WERI-Rb-1 (cell line): ENCODE measurements at regions not wholly inside any gene's neighbourhood (a gene's known extent, or its start where the extent isn't known, plus 50 kb on each side); places are given as distances from the start of the nearest gene placed in this dataset.

Experiments used
- DNase-seq: peaks from one replicate; pipeline ENCODE4 v3.0.0-alpha.2; 2020
- H3K27ac ChIP-seq: fragments of 250-450 bp; sonication (Bioruptor Pico); 2 replicates; pipeline ENCODE4 v1.5.1; 2020; ENCODE audit warnings: mild to moderate bottlenecking, moderate library complexity
- H3K27me3 ChIP-seq: fragments of 250-450 bp; sonication (Bioruptor Pico); 2 replicates; pipeline ENCODE4 v1.5.1; 2021; ENCODE audit warnings: mild to moderate bottlenecking, low read depth, moderate library complexity; ENCODE audit not compliant: insufficient read depth, severe bottlenecking
- H3K36me3 ChIP-seq: fragments of 250-450 bp; sonication (Bioruptor Pico); 2 replicates; pipeline ENCODE4 v1.5.1; 2020; ENCODE audit warnings: mild to moderate bottlenecking, moderate library complexity
- H3K4me3 ChIP-seq: 2 replicates; pipeline ENCODE4 v1.5.1; 2011; ENCODE audit warnings: low read depth, mild to moderate bottlenecking, control low read depth, low read length
- H3K9me3 ChIP-seq: fragments of 250-450 bp; sonication (Bioruptor Pico); 2 replicates; pipeline ENCODE4 v1.5.1; 2021; ENCODE audit warnings: mild to moderate bottlenecking, moderate library complexity; ENCODE audit not compliant: severe bottlenecking
- CTCF ChIP-seq: IDR thresholded peaks from 2 replicates; pipeline ENCODE4 v1.5.1; 2011; ENCODE audit warnings: low read depth, mild to moderate bottlenecking, control low read depth, inconsistent platforms, low read length

GRCh38 chr6:103677290-103677689 is 1182.4 kb downstream of the HACE1 start:
- Histone ChIP-seq H3K36me3 (no peaks in the 10 kb centered on the region), H3K9me3 (peaks cover 2% of the 10 kb centered on the region), H3K27me3 (no peaks in the 10 kb centered on the region), H3K27ac (no peak overlapping the region), H3K4me3 (no peak overlapping the region)
- TF ChIP-seq CTCF, result no peak
- no peak for DNase-seq

GRCh38 chr6:103675807-103676406 is 1183.8 kb downstream of the HACE1 start:
- H3K36me3 ChIP-seq, result no peaks in the 10 kb centered on the region
- DNase-seq, result no peak
- no peaks in the 10 kb centered on the region for H3K27me3 ChIP-seq
- TF ChIP-seq CTCF, result no peak
- peaks cover 2% of the 10 kb centered on the region for H3K9me3 ChIP-seq
- H3K4me3 ChIP-seq, result no peak overlapping the region
- H3K27ac ChIP-seq, result no peak overlapping the region

- no peaks in the 10 kb centered on the region for H3K27me3 ChIP-seq
- no peak overlapping the region for H3K27ac ChIP-seq
- no peak overlapping the region for H3K4me3 ChIP-seq
- no peaks in the 10 kb centered on the region for H3K36me3 ChIP-seq
- TF ChIP-seq CTCF, result no peak
- H3K9me3 ChIP-seq, result peaks cover 2% of the 10 kb centered on the region
- no peak for DNase-seq
Measured at GRCh38 chr6:103674790-103675189, 1184.9 kb downstream of the HACE1 start.

- Histone ChIP-seq H3K27ac (no peak overlapping the region), H3K9me3 (no peaks in the 10 kb centered on the region), H3K27me3 (no peaks in the 10 kb centered on the region), H3K4me3 (no peak overlapping the region), H3K36me3 (no peaks in the 10 kb centered on the region)
- 0 out of 2 replicates have a peak, but pooled peaks have one; percentile 13 for TF ChIP-seq CTCF
- no peak for DNase-seq
Measured at GRCh38 chr6:103672169-103672568, 1187.5 kb downstream of the HACE1 start.

GRCh38 chr6:103629613-103630012 is 1230.1 kb downstream of the HACE1 start:
- Histone ChIP-seq H3K27me3 (no peaks in the 10 kb centered on the region), H3K9me3 (no peaks in the 10 kb centered on the region), H3K4me3 (no peak overlapping the region), H3K27ac (no peak overlapping the region), H3K36me3 (no peaks in the 10 kb centered on the region)
- no peak for TF ChIP-seq CTCF
- no peak for DNase-seq

GRCh38 chr6:103617642-103618041 is 1242.1 kb downstream of the HACE1 start:
- no peak for TF ChIP-seq CTCF
- Histone ChIP-seq H3K27me3 (no peaks in the 10 kb centered on the region), H3K36me3 (no peaks in the 10 kb centered on the region), H3K27ac (no peak overlapping the region), H3K9me3 (no peaks in the 10 kb centered on the region), H3K4me3 (no peak overlapping the region)
- DNase-seq, result no peak
